GM12878 (cell line): ENCODE measurements at regions not wholly inside any gene's neighbourhood (a gene's known extent, or its start where the extent isn't known, plus 50 kb on each side); places are given as distances from the start of the nearest gene placed in this dataset.

ENCODE experiments used
- ATAC-seq: fragments of 200-7000 bp; cut with Tn5 transposase; 3 replicates; pipeline ENCODE4 v1.9.1; 2020; ENCODE audit warnings: mild to moderate bottlenecking, moderate library complexity
- BruUV-seq: library from RNA; stranded (reverse); fragments of 400-500 nt; replicated peaks from 2 replicates; lab custom pipeline; 2021; lab: Mats Ljungman, UMichigan
- CTCF ChIA-PET: fragments of 300-600 bp; sonication (Branson Sonifier 250); formaldehyde crosslinking; extraction: SDS; loops from one replicate; lab custom pipeline; 2021; ENCODE audit warnings: inconsistent platforms; lab: Yijun Ruan, JAX
- POLR2A ChIA-PET: fragments of 350-600 bp; formaldehyde crosslinking; extraction: SDS; loops from one replicate; lab custom pipeline; 2021; ENCODE audit warnings: inconsistent platforms; lab: Charles Lee
- RAD21 ChIA-PET: fragments of 300-600 bp; sonication (Branson Sonifier 250); formaldehyde crosslinking; loops from one replicate; lab custom pipeline; 2023; ENCODE audit warnings: antibody characterized with exemption; ENCODE audit not compliant: unreplicated experiment; lab: Charles Lee
- SMC1A ChIA-PET: fragments of 300-600 bp; sonication (Branson Sonifier 250); formaldehyde crosslinking; loops from one replicate; lab custom pipeline; 2023; ENCODE audit not compliant: unreplicated experiment, uncharacterized antibody; lab: Charles Lee
- DNase-seq: peaks from one replicate; pipeline ENCODE4 v3.0.0-alpha.2; 2011; ENCODE audit warnings: low read depth, low spot score
- FAIRE-seq: peaks from 3 replicates; lab custom pipeline; 2011; peaks lifted over from hg19 to GRCh38; lab: Jason Lieb, UNC
- H2AFZ ChIP-seq: 2 replicates; pipeline ENCODE4 v1.6.0; 2011; ENCODE audit warnings: low read depth, low read length, control low read depth; ENCODE audit not compliant: control insufficient read depth
- H3K27ac ChIP-seq: 2 replicates; pipeline ENCODE4 v1.5.1; 2011; ENCODE audit warnings: control low read depth; ENCODE audit not compliant: control insufficient read depth, insufficient read depth
- H3K27me3 ChIP-seq, 2 experiments: replicated peaks in 1 of 2; 2 replicates each; pipeline versions ENCODE4 v1.6.0 to v1.6.1; 2011; ENCODE audit warnings: low read length in 1 of 2; ENCODE audit not compliant: control insufficient read depth in 2 of 2, insufficient read depth in 2 of 2
- H3K36me3 ChIP-seq, 2 experiments: 2 replicates each; pipeline ENCODE4 v1.5.1; 2011; ENCODE audit warnings: low read length in 1 of 2; ENCODE audit not compliant: control insufficient read depth in 2 of 2, insufficient read depth in 2 of 2
- H3K4me1 ChIP-seq: 2 replicates; pipeline ENCODE4 v1.6.1; 2011; ENCODE audit warnings: mild to moderate bottlenecking, low read length, moderate library complexity, mixed read lengths; ENCODE audit not compliant: control insufficient read depth, insufficient read depth
- H3K4me2 ChIP-seq: 2 replicates; pipeline ENCODE4 v1.6.0; 2011; ENCODE audit warnings: control low read depth; ENCODE audit not compliant: control insufficient read depth, insufficient read depth
- H3K4me3 ChIP-seq: fragments of 200-600 bp; sonication (generic); 2 replicates; pipeline ENCODE4 v1.5.1; 2016
- H3K79me2 ChIP-seq: 2 replicates; pipeline ENCODE4 v1.6.0; 2011; ENCODE audit warnings: low read length; ENCODE audit not compliant: control insufficient read depth, insufficient read depth
- H3K9ac ChIP-seq: 2 replicates; pipeline ENCODE4 v1.8.0; 2011; ENCODE audit warnings: low read length, control low read depth, mixed read lengths; ENCODE audit not compliant: control insufficient read depth, insufficient read depth
- H3K9me3 ChIP-seq: replicated peaks from 3 replicates; pipeline ENCODE4 v1.5.1; 2011; ENCODE audit warnings: mild to moderate bottlenecking, low read length; ENCODE audit not compliant: control insufficient read depth, insufficient read depth
- H4K20me1 ChIP-seq: 2 replicates; pipeline ENCODE4 v1.6.0; 2011; ENCODE audit not compliant: control insufficient read depth, insufficient read depth
- BCL3 ChIP-seq: IDR thresholded peaks from 2 replicates; pipeline ENCODE4 v1.6.1; 2011; ENCODE audit warnings: borderline replicate concordance, low read depth, mild to moderate bottlenecking, moderate library complexity, low read length; ENCODE audit not compliant: insufficient read depth, poor library complexity, severe bottlenecking
- GABPA ChIP-seq: IDR thresholded peaks from 2 replicates; pipeline ENCODE4 v1.6.1; 2014; ENCODE audit warnings: antibody characterized with exemption, low read depth, mild to moderate bottlenecking, inconsistent platforms
- JUND ChIP-seq: IDR thresholded peaks from 2 replicates; pipeline ENCODE4 v1.6.1; 2012; ENCODE audit warnings: low read depth, mild to moderate bottlenecking, low read length, improper control_type of control experiment, moderate library complexity
- LARP7 ChIP-seq: fragments of 450-650 bp; IDR thresholded peaks from 2 replicates; pipeline ENCODE4 v1.6.1; 2017; ENCODE audit warnings: mild to moderate bottlenecking
- MEF2B ChIP-seq: fragments of 450-650 bp; IDR thresholded peaks from 2 replicates; pipeline ENCODE4 v1.6.1; 2018; ENCODE audit warnings: mild to moderate bottlenecking, moderate library complexity; ENCODE audit not compliant: partially characterized antibody, poor library complexity, severe bottlenecking
- MTA2 ChIP-seq: fragments of 450-650 bp; IDR thresholded peaks from 2 replicates; pipeline ENCODE4 v1.6.1; 2016; ENCODE audit warnings: low read depth, mild to moderate bottlenecking, moderate library complexity
- NFIC ChIP-seq: IDR thresholded peaks from 2 replicates; pipeline ENCODE4 v1.6.1; 2012; ENCODE audit warnings: low read depth, mild to moderate bottlenecking, inconsistent platforms, low read length, moderate library complexity
- NR2C2 ChIP-seq: IDR thresholded peaks from 2 replicates; pipeline ENCODE4 v1.6.1; 2011; ENCODE audit warnings: borderline replicate concordance, low read depth; ENCODE audit not compliant: control insufficient read depth, insufficient read length
- NR2F1 ChIP-seq: fragments of 450-650 bp; conservative IDR thresholded peaks from 2 replicates; pipeline ENCODE4 v1.6.1; 2017; ENCODE audit warnings: mild to moderate bottlenecking
- NRF1 ChIP-seq: conservative IDR thresholded peaks from 2 replicates; pipeline ENCODE4 v1.6.1; 2011; ENCODE audit warnings: mild to moderate bottlenecking, low read depth, low read length, improper control_type of control experiment
- PML ChIP-seq: IDR thresholded peaks from 2 replicates; pipeline ENCODE4 v1.6.1; 2012; ENCODE audit warnings: low read length, inconsistent platforms
- STAT1 ChIP-seq: fragments of 450-650 bp; conservative IDR thresholded peaks from 2 replicates; pipeline ENCODE4 v1.6.1; 2014; ENCODE audit warnings: antibody characterized with exemption, mild to moderate bottlenecking
- TAF1 ChIP-seq: IDR thresholded peaks from 2 replicates; pipeline ENCODE4 v1.6.1; 2011; ENCODE audit warnings: mild to moderate bottlenecking, low read depth, low read length, borderline replicate concordance
- TCF7 ChIP-seq: IDR thresholded peaks from 2 replicates; pipeline ENCODE4 v1.6.1; 2014; ENCODE audit warnings: antibody characterized with exemption, borderline replicate concordance
- ZBTB4 ChIP-seq: fragments of 450-650 bp; formaldehyde crosslinking; IDR thresholded peaks from 2 replicates; pipeline ENCODE4 v1.4.0; 2022; ENCODE audit warnings: mild to moderate bottlenecking, moderate library complexity
- ZNF24 ChIP-seq: fragments of 450-650 bp; IDR thresholded peaks from 2 replicates; pipeline ENCODE4 v1.6.1; 2017; ENCODE audit warnings: antibody characterized with exemption, mild to moderate bottlenecking
- WGBS: methylation state at CpG from one replicate; pipeline ENCODE4 v1.1.6; 2016; ENCODE audit warnings: low lambda C conversion rate; ENCODE audit not compliant: insufficient replicate concordance, insufficient coverage; ENCODE audit errors: missing lambda C conversion rate; 5-methylcytosine and 5-hydroxymethylcytosine counted together
- in situ Hi-C: fragments of 300-500 bp; cut with MboI; formaldehyde crosslinking; loops from 9 replicates; pipeline ENCODE4 v1.14.3; 2018; ENCODE audit warnings: mixed read lengths
- intact Hi-C: fragments of 100-400 bp; cut with micrococcal nuclease; formaldehyde crosslinking; loops from one replicate; pipeline ENCODE4 v1.14.2; 2022; ENCODE audit not compliant: unreplicated experiment
- TF ChIP-seq, protein P1 (sequence below): fragments of 450-650 bp; IDR thresholded peaks from 2 replicates; pipeline ENCODE4 v1.6.1; 2017; ENCODE audit warnings: mild to moderate bottlenecking, moderate library complexity

GRCh38 chr16:72299684-72300243 is 127.8 kb upstream of the PMFBP1 start:
- no peak for TF ChIP-seq JUND
- TF ChIP-seq TAF1 = no peak
- no peak for TF ChIP-seq BCL3
- no peak for TF ChIP-seq PML
- no peak for TF ChIP-seq NFIC
- TF ChIP-seq, protein P1, sequence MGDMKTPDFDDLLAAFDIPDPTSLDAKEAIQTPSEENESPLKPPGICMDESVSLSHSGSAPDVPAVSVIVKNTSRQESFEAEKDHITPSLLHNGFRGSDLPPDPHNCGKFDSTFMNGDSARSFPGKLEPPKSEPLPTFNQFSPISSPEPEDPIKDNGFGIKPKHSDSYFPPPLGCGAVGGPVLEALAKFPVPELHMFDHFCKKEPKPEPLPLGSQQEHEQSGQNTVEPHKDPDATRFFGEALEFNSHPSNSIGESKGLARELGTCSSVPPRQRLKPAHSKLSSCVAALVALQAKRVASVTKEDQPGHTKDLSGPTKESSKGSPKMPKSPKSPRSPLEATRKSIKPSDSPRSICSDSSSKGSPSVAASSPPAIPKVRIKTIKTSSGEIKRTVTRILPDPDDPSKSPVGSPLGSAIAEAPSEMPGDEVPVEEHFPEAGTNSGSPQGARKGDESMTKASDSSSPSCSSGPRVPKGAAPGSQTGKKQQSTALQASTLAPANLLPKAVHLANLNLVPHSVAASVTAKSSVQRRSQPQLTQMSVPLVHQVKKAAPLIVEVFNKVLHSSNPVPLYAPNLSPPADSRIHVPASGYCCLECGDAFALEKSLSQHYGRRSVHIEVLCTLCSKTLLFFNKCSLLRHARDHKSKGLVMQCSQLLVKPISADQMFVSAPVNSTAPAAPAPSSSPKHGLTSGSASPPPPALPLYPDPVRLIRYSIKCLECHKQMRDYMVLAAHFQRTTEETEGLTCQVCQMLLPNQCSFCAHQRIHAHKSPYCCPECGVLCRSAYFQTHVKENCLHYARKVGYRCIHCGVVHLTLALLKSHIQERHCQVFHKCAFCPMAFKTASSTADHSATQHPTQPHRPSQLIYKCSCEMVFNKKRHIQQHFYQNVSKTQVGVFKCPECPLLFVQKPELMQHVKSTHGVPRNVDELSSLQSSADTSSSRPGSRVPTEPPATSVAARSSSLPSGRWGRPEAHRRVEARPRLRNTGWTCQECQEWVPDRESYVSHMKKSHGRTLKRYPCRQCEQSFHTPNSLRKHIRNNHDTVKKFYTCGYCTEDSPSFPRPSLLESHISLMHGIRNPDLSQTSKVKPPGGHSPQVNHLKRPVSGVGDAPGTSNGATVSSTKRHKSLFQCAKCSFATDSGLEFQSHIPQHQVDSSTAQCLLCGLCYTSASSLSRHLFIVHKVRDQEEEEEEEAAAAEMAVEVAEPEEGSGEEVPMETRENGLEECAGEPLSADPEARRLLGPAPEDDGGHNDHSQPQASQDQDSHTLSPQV = no peak
- TF ChIP-seq MEF2B = no peak
- no peak for TF ChIP-seq ZNF24
- no peak for TF ChIP-seq NRF1
- TF ChIP-seq STAT1 = no peak
- TF ChIP-seq TCF7 = no peak
- TF ChIP-seq LARP7 = no peak
- TF ChIP-seq MTA2 = no peak
- no peak for TF ChIP-seq NR2F1
- no peak for TF ChIP-seq ZBTB4 (CRISPR knock-in tag)
- TF ChIP-seq GABPA = no peak
- no peak for TF ChIP-seq NR2C2

More at GRCh38 chr16:72299684-72300243, 127.8 kb upstream of the PMFBP1 start:
- Histone ChIP-seq H3K79me2 (no peaks in the 10 kb centered on the region), H3K9me3 (no peaks in the 10 kb centered on the region), H3K4me2 (no peak overlapping the region), H3K4me3 (no peak overlapping the region), H2AFZ (no peak overlapping the region), H3K27me3 (no peaks in the 10 kb centered on the region), H3K4me1 (no peaks in the 10 kb centered on the region), H4K20me1 (no peaks in the 10 kb centered on the region), H3K9ac (no peak overlapping the region), H3K36me3 (no peaks in the 10 kb centered on the region), H3K27ac (no peak overlapping the region)
- 98% methylated on average over 2 of the region's 2 CpGs for WGBS
- intact Hi-C loops (no loop called here), in situ Hi-C loops (no loop called here)
- FAIRE-seq = no peak
- ChIA-PET SMC1A (no interaction called here), RAD21 (no interaction called here), POLR2A (no interaction called here), CTCF (no interaction called here)
- ATAC-seq = no peak
- no TSS peak for BruUV-seq
- DNase-seq = no peak
